RWPE2 (cell line): ENCODE measurements at regions not wholly inside any gene's neighbourhood (a gene's known extent, or its start where the extent isn't known, plus 50 kb on each side); places are given as distances from the start of the nearest gene placed in this dataset.

Source experiments
- ATAC-seq: fragments of 200-7000 bp; cut with Tn5 transposase; 3 replicates; pipeline ENCODE4 v1.9.1; 2021; ENCODE audit warnings: low read depth
- DNase-seq: peaks from one replicate; pipeline ENCODE4 v3.0.0-alpha.2; 2020; ENCODE audit warnings: low spot score
- H3K27ac ChIP-seq: fragments of 450-650 bp; 2 replicates; pipeline ENCODE4 v1.5.1; 2017; ENCODE audit warnings: mild to moderate bottlenecking; ENCODE audit not compliant: poor library complexity, severe bottlenecking
- H3K27me3 ChIP-seq: fragments of 250-450 bp; sonication (Bioruptor Pico); 2 replicates; pipeline ENCODE4 v1.5.1; 2021; ENCODE audit warnings: mild to moderate bottlenecking, moderate library complexity; ENCODE audit not compliant: insufficient read depth, poor library complexity, severe bottlenecking
- H3K36me3 ChIP-seq: fragments of 250-450 bp; sonication (Bioruptor Pico); 2 replicates; pipeline ENCODE4 v1.5.1; 2020; ENCODE audit warnings: low read depth, mild to moderate bottlenecking, moderate library complexity
- H3K4me1 ChIP-seq: fragments of 250-450 bp; sonication (Bioruptor Pico); 2 replicates; pipeline ENCODE4 v1.5.1; 2021; ENCODE audit warnings: mild to moderate bottlenecking, moderate library complexity; ENCODE audit not compliant: insufficient read depth, poor library complexity, severe bottlenecking
- H3K4me3 ChIP-seq: fragments of 250-450 bp; sonication (Bioruptor Pico); 2 replicates; pipeline ENCODE4 v1.5.1; 2021; ENCODE audit warnings: mild to moderate bottlenecking, moderate library complexity; ENCODE audit not compliant: severe bottlenecking
- H3K9me3 ChIP-seq: fragments of 250-450 bp; sonication (Bioruptor Pico); 2 replicates; pipeline ENCODE4 v1.5.1; 2021; ENCODE audit warnings: mild to moderate bottlenecking, moderate library complexity; ENCODE audit not compliant: severe bottlenecking
- TF ChIP-seq, protein P1 (sequence below): fragments of 450-650 bp; IDR thresholded peaks from one replicate; pipeline ENCODE4 v1.5.1; 2017; ENCODE audit warnings: mild to moderate bottlenecking, moderate library complexity; ENCODE audit not compliant: poor library complexity, severe bottlenecking

- DNase-seq (no peak), ATAC-seq (0 out of 3 replicates have a peak, but pooled peaks have one; percentile 27)
- H3K4me3 ChIP-seq: no peak overlapping the region
- no peaks in the 10 kb centered on the region for H3K27me3 ChIP-seq
- no peaks in the 10 kb centered on the region for H3K9me3 ChIP-seq
- no peaks in the 10 kb centered on the region for H3K36me3 ChIP-seq
- TF ChIP-seq, protein P1, sequence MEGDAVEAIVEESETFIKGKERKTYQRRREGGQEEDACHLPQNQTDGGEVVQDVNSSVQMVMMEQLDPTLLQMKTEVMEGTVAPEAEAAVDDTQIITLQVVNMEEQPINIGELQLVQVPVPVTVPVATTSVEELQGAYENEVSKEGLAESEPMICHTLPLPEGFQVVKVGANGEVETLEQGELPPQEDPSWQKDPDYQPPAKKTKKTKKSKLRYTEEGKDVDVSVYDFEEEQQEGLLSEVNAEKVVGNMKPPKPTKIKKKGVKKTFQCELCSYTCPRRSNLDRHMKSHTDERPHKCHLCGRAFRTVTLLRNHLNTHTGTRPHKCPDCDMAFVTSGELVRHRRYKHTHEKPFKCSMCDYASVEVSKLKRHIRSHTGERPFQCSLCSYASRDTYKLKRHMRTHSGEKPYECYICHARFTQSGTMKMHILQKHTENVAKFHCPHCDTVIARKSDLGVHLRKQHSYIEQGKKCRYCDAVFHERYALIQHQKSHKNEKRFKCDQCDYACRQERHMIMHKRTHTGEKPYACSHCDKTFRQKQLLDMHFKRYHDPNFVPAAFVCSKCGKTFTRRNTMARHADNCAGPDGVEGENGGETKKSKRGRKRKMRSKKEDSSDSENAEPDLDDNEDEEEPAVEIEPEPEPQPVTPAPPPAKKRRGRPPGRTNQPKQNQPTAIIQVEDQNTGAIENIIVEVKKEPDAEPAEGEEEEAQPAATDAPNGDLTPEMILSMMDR: no peak
- peak overlapping the region; percentile 7 for H3K27ac ChIP-seq
- peaks cover 11% of the 10 kb centered on the region for H3K4me1 ChIP-seq
Observed at GRCh38 chr6:158920311-158920905, 79.6 kb downstream of the RSPH3 start.

- peak overlapping the region; percentile 7 for H3K27ac ChIP-seq
- ATAC-seq: no peak
- TF ChIP-seq, protein P1: no peak
- peaks cover 11% of the 10 kb centered on the region for H3K4me1 ChIP-seq
- no peak for DNase-seq
- no peaks in the 10 kb centered on the region for H3K36me3 ChIP-seq
- no peaks in the 10 kb centered on the region for H3K9me3 ChIP-seq
- no peaks in the 10 kb centered on the region for H3K27me3 ChIP-seq
- H3K4me3 ChIP-seq: no peak overlapping the region
Observed at GRCh38 chr6:158919865-158920264, 80.1 kb downstream of the RSPH3 start.

DNA sequence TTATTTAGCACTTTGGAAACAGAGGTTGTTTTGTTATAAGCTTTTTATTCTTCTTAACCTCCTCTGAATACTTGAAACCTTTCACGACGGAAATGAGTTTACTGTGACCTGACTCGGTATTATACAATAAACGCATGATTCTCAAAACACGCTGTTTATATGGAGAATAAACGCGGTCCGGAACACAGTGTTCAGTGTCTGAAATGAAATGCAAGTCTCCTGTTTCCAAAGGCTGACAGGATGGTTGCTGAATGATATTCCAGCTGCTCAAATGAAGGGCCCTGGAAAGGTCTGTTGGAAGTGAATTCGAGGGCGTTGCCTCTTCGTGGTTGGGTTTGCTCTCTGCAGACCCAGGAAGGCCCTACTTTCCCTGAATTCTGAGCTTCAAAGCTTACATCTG, 83.4 kb downstream of the RSPH3 start:
- no peak overlapping the region for H3K27ac ChIP-seq
- no peaks in the 10 kb centered on the region for H3K9me3 ChIP-seq
- ATAC-seq (no peak), DNase-seq (no peak)
- no peaks in the 10 kb centered on the region for H3K27me3 ChIP-seq
- no peaks in the 10 kb centered on the region for H3K36me3 ChIP-seq
- no peak overlapping the region for H3K4me3 ChIP-seq
- TF ChIP-seq, protein P1: no peak
- peaks cover 11% of the 10 kb centered on the region for H3K4me1 ChIP-seq

- TF ChIP-seq, protein P1: no peak
- no peak for ATAC-seq
- peaks cover 18% of the 10 kb centered on the region for H3K4me1 ChIP-seq
- no peak overlapping the region for H3K27ac ChIP-seq
- no peaks in the 10 kb centered on the region for H3K36me3 ChIP-seq
- H3K27me3 ChIP-seq: no peaks in the 10 kb centered on the region
- DNase-seq: no peak
- no peak overlapping the region for H3K4me3 ChIP-seq
- no peaks in the 10 kb centered on the region for H3K9me3 ChIP-seq
Observed at GRCh38 chr6:158914923-158915322, 85.1 kb downstream of the RSPH3 start.

- Histone ChIP-seq H3K9me3 (no peaks in the 10 kb centered on the region), H3K4me1 (peaks cover 19% of the 10 kb centered on the region), H3K36me3 (no peaks in the 10 kb centered on the region), H3K27ac (no peak overlapping the region), H3K27me3 (no peaks in the 10 kb centered on the region), H3K4me3 (no peak overlapping the region)
- TF ChIP-seq, protein P1: no peak
- ATAC-seq (no peak), DNase-seq (no peak)
Observed at GRCh38 chr6:158913580-158913979, 86.4 kb downstream of the RSPH3 start.
